GM18507 (cell line): ENCODE measurements at regions not wholly inside any gene's neighbourhood (a gene's known extent, or its start where the extent isn't known, plus 50 kb on each side); places are given as distances from the start of the nearest gene placed in this dataset.

Source experiments
- DNase-seq: peaks from one replicate; pipeline ENCODE4 v3.0.0; 2011; ENCODE audit warnings: low read depth; ENCODE audit not compliant: insufficient read length; ENCODE audit errors: extremely low spot score
- FAIRE-seq: peaks from 2 replicates; lab custom pipeline; 2011; peaks lifted over from hg19 to GRCh38; lab: Jason Lieb, UNC

GRCh38 chr9:79968533-79968932 is 396.8 kb downstream of the TLE4 start:
- DNase-seq: no peak
- FAIRE-seq: no peak

- FAIRE-seq (no peak), DNase-seq (no peak)
Measured at GRCh38 chr9:79962836-79963235, 391.1 kb downstream of the TLE4 start.

- no peak for FAIRE-seq
- no peak for DNase-seq
Measured at GRCh38 chr9:79962150-79962549, 390.4 kb downstream of the TLE4 start.

GRCh38 chr9:79955300-79955699 is 383.5 kb downstream of the TLE4 start:
- DNase-seq: no peak
- FAIRE-seq: no peak

GRCh38 chr9:79953908-79954307 is 382.1 kb downstream of the TLE4 start:
- FAIRE-seq: no peak

GRCh38 chr9:79952401-79952800 is 380.6 kb downstream of the TLE4 start:
- FAIRE-seq (no peak), DNase-seq (no peak)

More at GRCh38 chr9:79953908-79954307, 382.1 kb downstream of the TLE4 start:
- no peak for DNase-seq

- no peak for FAIRE-seq
Measured at GRCh38 chr9:79946712-79947111, 374.9 kb downstream of the TLE4 start.

GRCh38 chr9:79945495-79945894 is 373.7 kb downstream of the TLE4 start:
- FAIRE-seq (no peak), DNase-seq (no peak)

More at GRCh38 chr9:79946712-79947111, 374.9 kb downstream of the TLE4 start:
- DNase-seq: no peak

GRCh38 chr9:79945016-79945415 is 373.3 kb downstream of the TLE4 start:
- FAIRE-seq: no peak

GRCh38 chr9:79940919-79941318 is 369.2 kb downstream of the TLE4 start:
- no peak for DNase-seq
- FAIRE-seq: no peak

More at GRCh38 chr9:79945016-79945415, 373.3 kb downstream of the TLE4 start:
- no peak for DNase-seq

GRCh38 chr9:79939819-79940218 is 368.1 kb downstream of the TLE4 start:
- FAIRE-seq (no peak), DNase-seq (no peak)

- no peak for DNase-seq
- FAIRE-seq: no peak
Measured at GRCh38 chr9:79936336-79936735, 364.6 kb downstream of the TLE4 start.

- no peak for DNase-seq
- FAIRE-seq: no peak
Measured at GRCh38 chr9:79929285-79929684, 357.5 kb downstream of the TLE4 start.

- no peak for FAIRE-seq
- DNase-seq: no peak
Measured at GRCh38 chr9:79928661-79929223, 357.0 kb downstream of the TLE4 start.

- FAIRE-seq: no peak
Measured at GRCh38 chr9:79925326-79925725, 353.6 kb downstream of the TLE4 start.

GRCh38 chr9:79924836-79925235 is 353.1 kb downstream of the TLE4 start:
- no peak for DNase-seq
- no peak for FAIRE-seq

More at GRCh38 chr9:79925326-79925725, 353.6 kb downstream of the TLE4 start:
- no peak for DNase-seq

GRCh38 chr9:79917421-79917820 is 345.7 kb downstream of the TLE4 start:
- no peak for FAIRE-seq
- no peak for DNase-seq

- no peak for DNase-seq
- FAIRE-seq: no peak
Measured at GRCh38 chr9:79913867-79914266, 342.1 kb downstream of the TLE4 start.

- no peak for FAIRE-seq
Measured at GRCh38 chr9:79912318-79913070, 340.7 kb downstream of the TLE4 start.

GRCh38 chr9:79911724-79912123 is 340.0 kb downstream of the TLE4 start:
- no peak for FAIRE-seq
- DNase-seq: no peak

More at GRCh38 chr9:79912318-79913070, 340.7 kb downstream of the TLE4 start:
- DNase-seq: no peak
